Trophoblast cell (in vitro differentiated cells and primary cell): ENCODE measurements at regions not wholly inside any gene's neighbourhood (a gene's known extent, or its start where the extent isn't known, plus 50 kb on each side); places are given as distances from the start of the nearest gene placed in this dataset.
A peak's percentile ranks its signal among the peaks of the same experiment; 100 is the strongest.

Experiments
- DNase-seq, 2 donors: peaks; one replicate each; pipeline ENCODE4 v3.0.0-alpha.2; 2016
- H2AFZ ChIP-seq: 2 replicates; pipeline ENCODE4 v1.6.1; 2013; ENCODE audit warnings: low read length, moderate library complexity, mild to moderate bottlenecking; ENCODE audit not compliant: insufficient read depth, poor library complexity
- H2AK5ac ChIP-seq: 2 replicates; pipeline ENCODE4 v1.6.1; 2013; ENCODE audit warnings: mild to moderate bottlenecking, low read length
- H2BK120ac ChIP-seq: 2 replicates; pipeline ENCODE4 v1.6.1; 2013; ENCODE audit warnings: low read length, mild to moderate bottlenecking, moderate library complexity; ENCODE audit not compliant: insufficient read depth, poor library complexity
- H2BK12ac ChIP-seq: 2 replicates; pipeline ENCODE4 v1.6.1; 2013; ENCODE audit warnings: mild to moderate bottlenecking, low read length, moderate library complexity
- H2BK5ac ChIP-seq: 2 replicates; pipeline ENCODE4 v1.6.1; 2013; ENCODE audit warnings: low read length, low read depth, moderate library complexity, mild to moderate bottlenecking; ENCODE audit not compliant: poor library complexity
- H3K14ac ChIP-seq: 2 replicates; pipeline ENCODE4 v1.6.1; 2013; ENCODE audit warnings: mild to moderate bottlenecking, low read length
- H3K18ac ChIP-seq: 2 replicates; pipeline ENCODE4 v1.6.1; 2013; ENCODE audit warnings: mild to moderate bottlenecking, low read length
- H3K23ac ChIP-seq: 2 replicates; pipeline ENCODE4 v1.6.1; 2013; ENCODE audit warnings: low read length
- H3K27ac ChIP-seq: 2 replicates; pipeline ENCODE4 v1.5.1; 2013; ENCODE audit warnings: low read depth, mild to moderate bottlenecking, inconsistent platforms, low read length, moderate library complexity
- H3K27me3 ChIP-seq: 2 replicates; pipeline ENCODE4 v1.6.1; 2013; ENCODE audit warnings: inconsistent platforms, mild to moderate bottlenecking, low read length, moderate library complexity; ENCODE audit not compliant: insufficient read depth
- H3K36me3 ChIP-seq, 2 experiments: 1 replicate in 1 of 2; 2 replicates in 1 of 2; pipeline ENCODE4 v1.6.1; 2013; ENCODE audit warnings: low read length in 2 of 2, mild to moderate bottlenecking in 2 of 2, moderate library complexity in 1 of 2; ENCODE audit not compliant: insufficient read depth in 2 of 2, control insufficient read depth in 1 of 2
- H3K4ac ChIP-seq: 2 replicates; pipeline ENCODE4 v1.6.1; 2013; ENCODE audit warnings: low read depth, mild to moderate bottlenecking, low read length, moderate library complexity
- H3K4me1 ChIP-seq, 2 experiments: 1 replicate in 1 of 2; 2 replicates in 1 of 2; pipeline ENCODE4 v1.6.1; 2013; ENCODE audit warnings: low read length in 2 of 2, mild to moderate bottlenecking in 2 of 2, moderate library complexity in 1 of 2; ENCODE audit not compliant: insufficient read depth in 2 of 2, control insufficient read depth in 1 of 2
- H3K4me2 ChIP-seq: 2 replicates; pipeline ENCODE4 v1.6.1; 2013; ENCODE audit warnings: inconsistent platforms, mild to moderate bottlenecking, low read length, moderate library complexity
- H3K4me3 ChIP-seq: 2 replicates; pipeline ENCODE4 v1.5.1; 2013; ENCODE audit warnings: mild to moderate bottlenecking, low read depth, low read length, inconsistent platforms
- H3K79me1 ChIP-seq: one replicate; pipeline ENCODE4 v1.6.1; 2013; ENCODE audit warnings: low read length
- H3K79me2 ChIP-seq: 2 replicates; pipeline ENCODE4 v1.6.1; 2013; ENCODE audit warnings: low read length, mild to moderate bottlenecking; ENCODE audit not compliant: control insufficient read depth, insufficient read depth, poor library complexity
- H3K9ac ChIP-seq: 2 replicates; pipeline ENCODE4 v1.6.1; 2013; ENCODE audit warnings: mild to moderate bottlenecking, low read length
- H3K9me3 ChIP-seq: 2 replicates; pipeline ENCODE4 v1.6.1; 2013; ENCODE audit warnings: low read depth, mild to moderate bottlenecking, control low read depth, inconsistent platforms, low read length; ENCODE audit not compliant: insufficient read depth
- H4K12ac ChIP-seq: 2 replicates; pipeline ENCODE4 v1.6.1; 2013; ENCODE audit warnings: low read depth, mild to moderate bottlenecking, low read length, moderate library complexity
- H4K8ac ChIP-seq: 2 replicates; pipeline ENCODE4 v1.6.1; 2013; ENCODE audit warnings: low read depth, mild to moderate bottlenecking, low read length, moderate library complexity
- H4K91ac ChIP-seq: one replicate; pipeline ENCODE4 v1.6.1; 2013; ENCODE audit warnings: low read depth, mild to moderate bottlenecking, low read length, moderate library complexity
- WGBS: extraction: QIAGEN DNeasy Blood & Tissue Kit; methylation state at CpG from one replicate; pipeline ENCODE4 v1.1.7; 2013; ENCODE audit warnings: missing lambda C conversion rate; ENCODE audit not compliant: insufficient read length, insufficient coverage; ENCODE audit errors: extremely low coverage; 5-methylcytosine and 5-hydroxymethylcytosine counted together

DNA sequence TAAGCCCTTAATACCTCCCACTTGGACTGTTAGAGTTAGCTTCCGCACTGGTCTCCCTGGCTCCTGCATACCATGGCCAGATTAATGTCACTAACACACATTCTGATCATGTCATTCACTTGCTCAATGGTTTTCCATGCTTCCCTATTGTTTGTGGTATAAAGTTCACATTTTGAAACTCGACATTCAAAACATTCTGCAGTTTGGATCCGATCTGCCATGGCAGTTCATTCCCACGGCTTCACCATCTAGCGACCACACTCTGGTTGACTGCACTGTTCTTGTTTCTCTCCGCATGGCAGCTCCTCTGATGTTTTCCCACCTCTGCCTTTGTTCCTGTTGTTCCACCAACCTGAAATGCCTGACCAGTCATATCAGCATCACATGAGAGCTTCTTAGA lies 87.4 kb upstream of the WAC start:
- Histone ChIP-seq H3K4me2 (no peak overlapping the region), H3K4me1 (peaks cover 0 to 6% of the 10 kb centered on the region in 2 experiments), H2BK5ac (no peak overlapping the region), H4K12ac (no peak overlapping the region), H2AFZ (no peak overlapping the region), H4K8ac (peak overlapping the region; percentile 56), H3K79me2 (no peaks in the 10 kb centered on the region), H3K14ac (no peak overlapping the region), H4K91ac (no peak overlapping the region), H3K9me3 (no peaks in the 10 kb centered on the region), H3K79me1 (no peaks in the 10 kb centered on the region), H2BK12ac (no peak overlapping the region), H2AK5ac (no peak overlapping the region), H3K27ac (no peak overlapping the region), H3K27me3 (no peaks in the 10 kb centered on the region), H3K9ac (no peak overlapping the region), H3K23ac (no peak overlapping the region), H3K4me3 (no peak overlapping the region), H2BK120ac (no peak overlapping the region), H3K18ac (no peak overlapping the region), H3K36me3 (no peaks in the 10 kb centered on the region), H3K4ac (no peak overlapping the region)
- DNase-seq, result peak; percentile 18 to 79
- no CpG with 5 or more reads among the region's 6 CpGs for WGBS

DNA sequence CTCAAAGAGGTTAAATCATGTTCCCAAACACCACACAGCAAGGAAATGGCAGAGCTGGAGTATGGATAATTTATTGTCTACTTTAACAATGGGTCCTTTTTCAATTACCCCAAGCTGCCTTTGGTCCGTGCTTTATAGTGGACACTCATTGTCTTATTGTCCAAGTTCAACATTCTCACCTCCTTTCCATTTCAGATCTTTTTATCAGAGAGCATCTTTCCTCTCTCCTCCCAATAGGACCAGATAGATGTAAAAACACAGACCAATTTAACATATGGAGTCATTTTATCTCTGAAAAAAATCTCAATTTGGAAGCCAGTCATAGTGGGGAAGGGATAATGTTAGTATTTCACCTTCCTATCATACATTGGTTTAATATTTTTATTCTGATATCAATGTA lies 83.5 kb upstream of the WAC start:
- Histone ChIP-seq H4K8ac (no peak overlapping the region), H3K4me1 (peaks cover 0 to 3% of the 10 kb centered on the region in 2 experiments), H2AK5ac (no peak overlapping the region), H2BK5ac (no peak overlapping the region), H2BK120ac (no peak overlapping the region), H4K12ac (no peak overlapping the region), H3K79me1 (no peaks in the 10 kb centered on the region), H3K18ac (no peak overlapping the region), H2BK12ac (no peak overlapping the region), H3K23ac (no peak overlapping the region), H3K14ac (no peak overlapping the region), H3K9ac (no peak overlapping the region), H3K36me3 (no peaks in the 10 kb centered on the region), H4K91ac (no peak overlapping the region), H2AFZ (no peak overlapping the region), H3K4me2 (no peak overlapping the region), H3K9me3 (no peaks in the 10 kb centered on the region), H3K27me3 (no peaks in the 10 kb centered on the region), H3K27ac (no peak overlapping the region), H3K4me3 (no peak overlapping the region), H3K4ac (no peak overlapping the region), H3K79me2 (no peaks in the 10 kb centered on the region)
- WGBS, result no CpG with 5 or more reads among the region's 1 CpG
- DNase-seq, result no peak

DNA sequence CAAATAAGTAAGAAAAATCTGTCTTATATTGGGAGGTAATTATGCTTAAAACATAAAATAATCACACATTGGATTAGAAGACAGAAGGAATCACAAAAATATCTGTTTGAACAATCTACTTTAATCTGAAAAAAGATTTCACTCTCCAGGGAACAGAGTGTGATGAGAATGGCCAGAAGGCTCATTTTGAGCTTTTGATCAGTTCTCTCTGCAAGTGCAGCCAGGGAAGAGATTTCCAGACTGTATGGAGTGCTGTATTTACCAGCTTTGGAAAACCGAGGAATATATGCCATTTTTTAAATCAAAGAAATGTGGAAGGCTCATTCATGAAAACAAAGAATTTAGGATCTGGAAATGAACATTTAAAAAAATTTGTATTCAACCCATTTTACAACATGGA lies 83.0 kb upstream of the WAC start:
- no peak overlapping the region for H3K18ac ChIP-seq
- H4K91ac ChIP-seq, result no peak overlapping the region
- DNase-seq, result no peak
- no peaks in the 10 kb centered on the region for H3K79me1 ChIP-seq
- no peak overlapping the region for H2AK5ac ChIP-seq
- H3K36me3 ChIP-seq, result no peaks in the 10 kb centered on the region
- no peak overlapping the region for H3K4ac ChIP-seq
- no peaks in the 10 kb centered on the region for H3K9me3 ChIP-seq
- H2BK12ac ChIP-seq, result no peak overlapping the region
- no peak overlapping the region for H4K8ac ChIP-seq
- no peak overlapping the region for H2AFZ ChIP-seq
- H3K4me1 ChIP-seq, result peaks cover 0 to 3% of the 10 kb centered on the region in 2 experiments
- no peaks in the 10 kb centered on the region for H3K79me2 ChIP-seq
- H3K4me2 ChIP-seq, result no peak overlapping the region
- no peak overlapping the region for H3K27ac ChIP-seq
- no peak overlapping the region for H3K4me3 ChIP-seq
- no CpG with 5 or more reads among the region's 1 CpG for WGBS
- no peak overlapping the region for H3K14ac ChIP-seq
- no peak overlapping the region for H3K9ac ChIP-seq
- no peak overlapping the region for H2BK120ac ChIP-seq
- H3K23ac ChIP-seq, result no peak overlapping the region
- no peaks in the 10 kb centered on the region for H3K27me3 ChIP-seq
- H4K12ac ChIP-seq, result no peak overlapping the region
- H2BK5ac ChIP-seq, result no peak overlapping the region

DNA sequence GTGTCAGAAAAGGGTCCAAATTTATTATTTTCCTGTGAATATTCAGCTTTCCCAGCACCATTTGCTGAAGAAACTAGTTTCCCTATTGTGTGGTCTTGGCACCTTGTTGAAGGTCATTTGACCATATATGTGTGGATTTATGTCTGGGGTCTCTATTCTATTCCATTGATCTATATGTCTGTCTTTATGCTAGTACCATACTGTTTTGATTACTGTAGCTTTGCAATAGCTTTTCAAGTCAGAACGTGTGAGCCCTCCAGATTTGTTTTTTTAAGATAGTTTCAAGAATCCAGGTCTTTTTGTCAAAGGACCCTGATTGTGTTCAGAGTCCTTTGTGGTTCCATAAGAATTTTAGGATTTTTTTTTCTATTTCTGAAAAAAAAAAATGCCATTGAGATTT lies 79.0 kb upstream of the WAC start:
- Histone ChIP-seq H2BK120ac (no peak overlapping the region), H3K9me3 (no peaks in the 10 kb centered on the region), H2AK5ac (no peak overlapping the region), H2BK12ac (no peak overlapping the region), H3K27me3 (no peaks in the 10 kb centered on the region), H3K36me3 (no peaks in the 10 kb centered on the region), H3K4me2 (no peak overlapping the region), H2AFZ (no peak overlapping the region), H3K4ac (no peak overlapping the region), H3K23ac (no peak overlapping the region), H3K18ac (no peak overlapping the region), H4K12ac (no peak overlapping the region), H3K27ac (no peak overlapping the region), H3K79me1 (no peaks in the 10 kb centered on the region), H3K79me2 (no peaks in the 10 kb centered on the region), H4K8ac (no peak overlapping the region), H3K4me1 (peaks cover 0 to 3% of the 10 kb centered on the region in 2 experiments), H2BK5ac (no peak overlapping the region), H4K91ac (no peak overlapping the region), H3K9ac (no peak overlapping the region), H3K14ac (no peak overlapping the region), H3K4me3 (no peak overlapping the region)
- no peak for DNase-seq
- WGBS, result no CpG with 5 or more reads among the region's 1 CpG
